HepG2 (cell line): ENCODE measurements at regions not wholly inside any gene's neighbourhood (a gene's known extent, or its start where the extent isn't known, plus 50 kb on each side); places are given as distances from the start of the nearest gene placed in this dataset.

ENCODE experiments used
- ATAC-seq: fragments of 200-7000 bp; cut with Tn5 transposase; 3 replicates; pipeline ENCODE4 v1.9.1; 2020; ENCODE audit warnings: mild to moderate bottlenecking, moderate library complexity
- BruUV-seq: library from RNA; stranded (reverse); fragments of 400-500 nt; replicated peaks from 2 replicates; lab custom pipeline; 2021; lab: Mats Ljungman, UMichigan
- CTCF ChIA-PET: fragments of 300-600 bp; formaldehyde crosslinking; extraction: SDS; loops from one replicate; lab custom pipeline; 2021; ENCODE audit warnings: low total read pairs, inconsistent platforms, low intra/inter-chr PET ratio; lab: Yijun Ruan, JAX
- POLR2A ChIA-PET: fragments of 350-600 bp; sonication (Branson Sonifier 250); formaldehyde crosslinking; loops from one replicate; lab custom pipeline; 2020; ENCODE audit warnings: antibody characterized with exemption, inconsistent platforms; lab: Yijun Ruan, JAX
- DNase-seq: peaks from one replicate; pipeline ENCODE4 v3.0.0-alpha.2; 2015; ENCODE audit warnings: low spot score
- FAIRE-seq: peaks from 3 replicates; lab custom pipeline; 2011; peaks lifted over from hg19 to GRCh38; lab: Jason Lieb, UNC
- H2AFZ ChIP-seq: one replicate; pipeline ENCODE4 v1.6.1; 2011; ENCODE audit warnings: low read length, inconsistent platforms
- H3K27ac ChIP-seq: fragments of 300-600 bp; 3 replicates; pipeline ENCODE4 v1.8.0; 2011; ENCODE audit warnings: mixed run types, mild to moderate bottlenecking, mixed read lengths, low read length, inconsistent platforms; ENCODE audit not compliant: insufficient read depth; ENCODE audit errors: extremely low read length
- H3K27me3 ChIP-seq, 2 experiments: fragments of 200-600 bp in 1 of 2; 2 replicates in 1 of 2; 3 replicates in 1 of 2; pipeline versions ENCODE4 v1.6.0 to v1.8.0; 2011; ENCODE audit warnings: low read length in 2 of 2, mild to moderate bottlenecking in 2 of 2, moderate library complexity in 2 of 2, inconsistent platforms in 1 of 2; ENCODE audit not compliant: insufficient read depth in 2 of 2, control insufficient read depth in 1 of 2
- H3K36me3 ChIP-seq, 2 experiments: fragments of 200-600 bp in 1 of 2; replicated peaks in 1 of 2; 2 replicates in 1 of 2; 3 replicates in 1 of 2; pipeline versions ENCODE4 v1.5.1 to v1.8.0; 2011; ENCODE audit warnings: low read length in 2 of 2, inconsistent platforms in 1 of 2; ENCODE audit not compliant: insufficient read depth in 2 of 2, control insufficient read depth in 1 of 2
- H3K4me1 ChIP-seq: 2 replicates; pipeline ENCODE4 v1.5.1; 2012; ENCODE audit warnings: low read length, inconsistent platforms; ENCODE audit not compliant: insufficient read depth
- H3K4me2 ChIP-seq: 2 replicates; pipeline ENCODE4 v1.6.0; 2011; ENCODE audit warnings: low read depth, low read length, inconsistent platforms
- H3K4me3 ChIP-seq, 3 experiments: fragments of 200-600 bp in 1 of 3; sonication (generic), shearing (Covaris generic) in 1 of 3; replicated peaks in 1 of 3; 2 replicates each; pipeline ENCODE4 v1.5.1; 2011 to 2016; ENCODE audit warnings: low read length in 3 of 3, inconsistent platforms in 2 of 3, low read depth in 2 of 3, mild to moderate bottlenecking in 2 of 3, control low read depth in 1 of 3, mixed read lengths in 1 of 3; ENCODE audit not compliant: insufficient read depth in 1 of 3
- H3K79me2 ChIP-seq: one replicate; pipeline ENCODE4 v1.6.1; 2011; ENCODE audit warnings: low read length, inconsistent platforms; ENCODE audit not compliant: insufficient read depth
- H3K9ac ChIP-seq: 2 replicates; pipeline ENCODE4 v1.6.0; 2011; ENCODE audit warnings: mild to moderate bottlenecking, low read depth, low read length, inconsistent platforms; ENCODE audit not compliant: insufficient read depth
- H3K9me3 ChIP-seq: 2 replicates; pipeline ENCODE4 v1.5.1; 2012; ENCODE audit warnings: mild to moderate bottlenecking, low read length
- H4K20me1 ChIP-seq: 2 replicates; pipeline ENCODE4 v1.6.0; 2011; ENCODE audit warnings: inconsistent platforms, mild to moderate bottlenecking, low read length, moderate library complexity; ENCODE audit not compliant: insufficient read depth
- HES4 ChIP-seq: sonication (generic); formaldehyde crosslinking; IDR thresholded peaks from 2 replicates; pipeline ENCODE4 v1.9.0; 2021; ENCODE audit warnings: mild to moderate bottlenecking, missing genetic modification reagents, borderline replicate concordance
- MAF1 ChIP-seq: sonication (generic); formaldehyde crosslinking; IDR thresholded peaks from 2 replicates; pipeline ENCODE4 v1.5.0; 2020; ENCODE audit warnings: missing genetic modification reagents, borderline replicate concordance
- MTA1 ChIP-seq: sonication (generic); formaldehyde crosslinking; IDR thresholded peaks from 2 replicates; pipeline ENCODE4 v1.4.0; 2020; ENCODE audit warnings: missing genetic modification reagents, mild to moderate bottlenecking, borderline replicate concordance
- NFIC ChIP-seq: IDR thresholded peaks from 2 replicates; pipeline ENCODE4 v1.6.1; 2012; ENCODE audit warnings: mild to moderate bottlenecking, low read length, inconsistent platforms
- ZFP1 ChIP-seq: IDR thresholded peaks from 2 replicates; pipeline ENCODE4 v1.6.1; 2016
- ZFP36 ChIP-seq: fragments of 150-350 bp; IDR thresholded peaks from 2 replicates; pipeline ENCODE4 v1.6.1; 2018; ENCODE audit warnings: borderline replicate concordance, low read length, low read depth; ENCODE audit not compliant: partially characterized antibody
- ZMYM2 ChIP-seq: sonication (generic); formaldehyde crosslinking; IDR thresholded peaks from 2 replicates; pipeline ENCODE4 v1.8.0; 2022; ENCODE audit warnings: mild to moderate bottlenecking, missing genetic modification reagents
- ZNF207 ChIP-seq: fragments of 450-650 bp; IDR thresholded peaks from 2 replicates; pipeline ENCODE4 v1.6.1; 2016; ENCODE audit warnings: antibody characterized with exemption, borderline replicate concordance
- ZNF329 ChIP-seq: sonication (generic); formaldehyde crosslinking; IDR thresholded peaks from 2 replicates; pipeline ENCODE4 v1.9.0; 2021; ENCODE audit warnings: low read depth, mild to moderate bottlenecking, missing genetic modification reagents
- ZNF430 ChIP-seq: sonication (generic); formaldehyde crosslinking; IDR thresholded peaks from 2 replicates; pipeline ENCODE4 v1.9.0; 2021; ENCODE audit warnings: mild to moderate bottlenecking, missing genetic modification reagents
- ZNF572 ChIP-seq: sonication (generic); formaldehyde crosslinking; IDR thresholded peaks from 2 replicates; pipeline ENCODE4 v1.5.1; 2020; ENCODE audit warnings: mild to moderate bottlenecking, missing genetic modification reagents
- WGBS: methylation state at CpG from one replicate; pipeline ENCODE4 v1.1.6; 2017; ENCODE audit warnings: low lambda C conversion rate; 5-methylcytosine and 5-hydroxymethylcytosine counted together
- in situ Hi-C: cut with HindIII; loops from 2 replicates; pipeline ENCODE4 v1.10.0; 2017; ENCODE audit warnings: low pct_unique_long_range_greater_than_20kb; ENCODE audit not compliant: extremely low pct_ligation_motif_present
- intact Hi-C: fragments of 100-400 bp; cut with micrococcal nuclease; formaldehyde crosslinking; loops from one replicate; pipeline ENCODE4 v1.10.0; 2022; ENCODE audit not compliant: unreplicated experiment
- TF ChIP-seq, protein P1 (sequence below): sonication (generic); formaldehyde crosslinking; IDR thresholded peaks from 2 replicates; pipeline ENCODE4 v1.5.1; 2020; ENCODE audit warnings: mild to moderate bottlenecking, missing genetic modification reagents, borderline replicate concordance
- TF ChIP-seq, protein P2 (sequence below): sonication (generic); formaldehyde crosslinking; IDR thresholded peaks from 2 replicates; pipeline ENCODE4 v1.9.0; 2021; ENCODE audit warnings: missing genetic modification reagents, borderline replicate concordance
- TF ChIP-seq, protein P3 (sequence below): sonication (generic); formaldehyde crosslinking; IDR thresholded peaks from 2 replicates; pipeline ENCODE4 v1.4.0; 2020; ENCODE audit warnings: missing genetic modification reagents, mild to moderate bottlenecking, borderline replicate concordance

DNA sequence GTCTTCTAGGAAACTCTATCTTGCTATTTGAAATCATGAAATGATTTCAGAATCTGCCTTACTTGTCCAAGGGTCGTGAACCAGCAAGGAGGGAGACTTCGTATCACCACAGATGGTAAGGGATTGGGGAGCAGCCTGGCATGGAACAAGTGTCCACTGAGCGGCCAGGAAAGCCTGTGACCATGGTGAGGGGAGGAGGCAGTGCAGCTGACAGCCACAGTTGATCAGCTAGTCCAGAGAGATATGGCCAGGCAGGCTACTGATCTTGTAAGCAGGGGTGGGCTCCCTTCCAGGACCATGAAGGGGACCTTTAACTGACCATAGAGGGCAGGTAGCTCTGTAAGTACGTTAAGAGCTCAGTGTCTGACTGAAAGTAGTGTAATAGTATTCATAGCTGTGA, 96.8 kb upstream of the TENT5A start:
- Histone ChIP-seq H3K27me3 (no peaks in the 10 kb centered on the region), H4K20me1 (no peaks in the 10 kb centered on the region), H3K4me3 (no peak overlapping the region), H3K4me2 (no peak overlapping the region), H3K9ac (no peak overlapping the region), H3K4me1 (peaks cover 33% of the 10 kb centered on the region), H3K9me3 (no peaks in the 10 kb centered on the region), H3K79me2 (no peaks in the 10 kb centered on the region), H3K27ac (no peak overlapping the region), H3K36me3 (no peaks in the 10 kb centered on the region), H2AFZ (no peak overlapping the region)
- ATAC-seq (no peak), FAIRE-seq (no peak), DNase-seq (no peak)
- intact Hi-C loops, result loop anchor here (10.0 kb wide), 1 partner anchor 326 kb away; no protein-coding TSS in a partner anchor
- ChIA-PET CTCF (no interaction called here), POLR2A (no interaction called here)
- WGBS, result 92% methylated on average over 4 of the region's 4 CpGs
- no peak for TF ChIP-seq ZMYM2 (CRISPR knock-in tag)
- TF ChIP-seq, protein P1, sequence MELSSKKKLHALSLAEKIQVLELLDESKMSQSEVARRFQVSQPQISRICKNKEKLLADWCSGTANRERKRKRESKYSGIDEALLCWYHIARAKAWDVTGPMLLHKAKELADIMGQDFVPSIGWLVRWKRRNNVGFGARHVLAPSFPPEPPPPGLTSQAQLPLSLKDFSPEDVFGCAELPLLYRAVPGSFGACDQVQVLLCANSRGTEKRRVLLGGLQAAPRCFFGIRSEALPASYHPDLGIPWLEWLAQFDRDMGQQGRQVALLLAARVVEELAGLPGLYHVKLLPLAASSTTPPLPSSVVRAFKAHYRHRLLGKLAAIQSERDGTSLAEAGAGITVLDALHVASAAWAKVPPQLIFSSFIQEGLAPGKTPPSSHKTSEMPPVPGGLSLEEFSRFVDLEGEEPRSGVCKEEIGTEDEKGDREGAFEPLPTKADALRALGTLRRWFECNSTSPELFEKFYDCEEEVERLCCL, result no peak
- TF ChIP-seq ZNF329, result no peak
- no peak for TF ChIP-seq ZNF430 (CRISPR knock-in tag)
- TF ChIP-seq ZNF207, result no peak
- TF ChIP-seq HES4, result no peak
- no peak for TF ChIP-seq NFIC
- no peak for TF ChIP-seq ZNF572
- TF ChIP-seq ZFP36, result no peak
- TF ChIP-seq MTA1, result no peak
- TF ChIP-seq ZFP1 (CRISPR knock-in tag), result no peak
- TF ChIP-seq MAF1 (CRISPR knock-in tag), result no peak
- TF ChIP-seq, protein P2, sequence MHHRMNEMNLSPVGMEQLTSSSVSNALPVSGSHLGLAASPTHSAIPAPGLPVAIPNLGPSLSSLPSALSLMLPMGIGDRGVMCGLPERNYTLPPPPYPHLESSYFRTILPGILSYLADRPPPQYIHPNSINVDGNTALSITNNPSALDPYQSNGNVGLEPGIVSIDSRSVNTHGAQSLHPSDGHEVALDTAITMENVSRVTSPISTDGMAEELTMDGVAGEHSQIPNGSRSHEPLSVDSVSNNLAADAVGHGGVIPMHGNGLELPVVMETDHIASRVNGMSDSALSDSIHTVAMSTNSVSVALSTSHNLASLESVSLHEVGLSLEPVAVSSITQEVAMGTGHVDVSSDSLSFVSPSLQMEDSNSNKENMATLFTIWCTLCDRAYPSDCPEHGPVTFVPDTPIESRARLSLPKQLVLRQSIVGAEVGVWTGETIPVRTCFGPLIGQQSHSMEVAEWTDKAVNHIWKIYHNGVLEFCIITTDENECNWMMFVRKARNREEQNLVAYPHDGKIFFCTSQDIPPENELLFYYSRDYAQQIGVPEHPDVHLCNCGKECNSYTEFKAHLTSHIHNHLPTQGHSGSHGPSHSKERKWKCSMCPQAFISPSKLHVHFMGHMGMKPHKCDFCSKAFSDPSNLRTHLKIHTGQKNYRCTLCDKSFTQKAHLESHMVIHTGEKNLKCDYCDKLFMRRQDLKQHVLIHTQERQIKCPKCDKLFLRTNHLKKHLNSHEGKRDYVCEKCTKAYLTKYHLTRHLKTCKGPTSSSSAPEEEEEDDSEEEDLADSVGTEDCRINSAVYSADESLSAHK (CRISPR knock-in tag), result no peak
- TF ChIP-seq, protein P3, sequence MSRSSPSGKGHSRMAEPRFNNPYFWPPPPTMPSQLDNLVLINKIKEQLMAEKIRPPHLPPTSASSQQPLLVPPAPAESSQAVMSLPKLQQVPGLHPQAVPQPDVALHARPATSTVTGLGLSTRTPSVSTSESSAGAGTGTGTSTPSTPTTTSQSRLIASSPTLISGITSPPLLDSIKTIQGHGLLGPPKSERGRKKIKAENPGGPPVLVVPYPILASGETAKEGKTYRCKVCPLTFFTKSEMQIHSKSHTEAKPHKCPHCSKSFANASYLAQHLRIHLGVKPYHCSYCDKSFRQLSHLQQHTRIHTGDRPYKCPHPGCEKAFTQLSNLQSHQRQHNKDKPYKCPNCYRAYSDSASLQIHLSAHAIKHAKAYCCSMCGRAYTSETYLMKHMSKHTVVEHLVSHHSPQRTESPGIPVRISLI, result no peak
- no TSS peak for BruUV-seq
- in situ Hi-C loops, result no loop called here
